Upper lobe of right lung (tissue), 1 donor: ENCODE measurements at regions not wholly inside any gene's neighbourhood (a gene's known extent, or its start where the extent isn't known, plus 50 kb on each side); places are given as distances from the start of the nearest gene placed in this dataset.

Experiments used
- ATAC-seq: fragments of 200-7000 bp; cut with Tn5 transposase; one replicate; pipeline ENCODE4 v1.9.1; 2020; ENCODE audit warnings: mild to moderate bottlenecking, moderate library complexity
- DNase-seq: peaks from one replicate; pipeline ENCODE4 v3.0.0-alpha.2; 2020
- H3K27ac ChIP-seq: fragments of 200-600 bp; one replicate; pipeline ENCODE4 v1.8.0; 2022
- H3K27me3 ChIP-seq: fragments of 200-600 bp; one replicate; pipeline ENCODE4 v1.8.0; 2022; ENCODE audit warnings: mild to moderate bottlenecking
- H3K36me3 ChIP-seq: fragments of 200-600 bp; one replicate; pipeline ENCODE4 v1.8.0; 2022
- H3K4me1 ChIP-seq: fragments of 200-600 bp; one replicate; pipeline ENCODE4 v1.8.0; 2022
- H3K4me3 ChIP-seq: fragments of 200-600 bp; one replicate; pipeline ENCODE4 v1.8.0; 2022; ENCODE audit warnings: mild to moderate bottlenecking
- H3K9me3 ChIP-seq: fragments of 200-600 bp; one replicate; pipeline ENCODE4 v1.8.0; 2022
- intact Hi-C: fragments of 100-400 bp; cut with DNase I; formaldehyde crosslinking; loops from one replicate; pipeline ENCODE4 v1.11.0; 2022
- TF ChIP-seq, protein P1 (sequence below): fragments of 200-600 bp; IDR thresholded peaks from one replicate; pipeline ENCODE4 v1.8.0; 2022; ENCODE audit warnings: antibody characterized with exemption
- donor health status: DM: no; HTN: yes; CAD: no; lungs with severe emphysema.

GRCh38 chr2:72001937-72002690 lies 145.5 kb downstream of the CYP26B1 start:
- H3K4me3 ChIP-seq = no peak overlapping the region
- TF ChIP-seq, protein P1, sequence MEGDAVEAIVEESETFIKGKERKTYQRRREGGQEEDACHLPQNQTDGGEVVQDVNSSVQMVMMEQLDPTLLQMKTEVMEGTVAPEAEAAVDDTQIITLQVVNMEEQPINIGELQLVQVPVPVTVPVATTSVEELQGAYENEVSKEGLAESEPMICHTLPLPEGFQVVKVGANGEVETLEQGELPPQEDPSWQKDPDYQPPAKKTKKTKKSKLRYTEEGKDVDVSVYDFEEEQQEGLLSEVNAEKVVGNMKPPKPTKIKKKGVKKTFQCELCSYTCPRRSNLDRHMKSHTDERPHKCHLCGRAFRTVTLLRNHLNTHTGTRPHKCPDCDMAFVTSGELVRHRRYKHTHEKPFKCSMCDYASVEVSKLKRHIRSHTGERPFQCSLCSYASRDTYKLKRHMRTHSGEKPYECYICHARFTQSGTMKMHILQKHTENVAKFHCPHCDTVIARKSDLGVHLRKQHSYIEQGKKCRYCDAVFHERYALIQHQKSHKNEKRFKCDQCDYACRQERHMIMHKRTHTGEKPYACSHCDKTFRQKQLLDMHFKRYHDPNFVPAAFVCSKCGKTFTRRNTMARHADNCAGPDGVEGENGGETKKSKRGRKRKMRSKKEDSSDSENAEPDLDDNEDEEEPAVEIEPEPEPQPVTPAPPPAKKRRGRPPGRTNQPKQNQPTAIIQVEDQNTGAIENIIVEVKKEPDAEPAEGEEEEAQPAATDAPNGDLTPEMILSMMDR = no peak
- H3K9me3 ChIP-seq = no peaks in the 10 kb centered on the region
- intact Hi-C loops = no loop called here
- no peak for DNase-seq
- H3K27me3 ChIP-seq = peaks cover 6% of the 10 kb centered on the region
- ATAC-seq = no peak
- no peak overlapping the region for H3K27ac ChIP-seq
- no peaks in the 10 kb centered on the region for H3K4me1 ChIP-seq
- no peaks in the 10 kb centered on the region for H3K36me3 ChIP-seq

DNA sequence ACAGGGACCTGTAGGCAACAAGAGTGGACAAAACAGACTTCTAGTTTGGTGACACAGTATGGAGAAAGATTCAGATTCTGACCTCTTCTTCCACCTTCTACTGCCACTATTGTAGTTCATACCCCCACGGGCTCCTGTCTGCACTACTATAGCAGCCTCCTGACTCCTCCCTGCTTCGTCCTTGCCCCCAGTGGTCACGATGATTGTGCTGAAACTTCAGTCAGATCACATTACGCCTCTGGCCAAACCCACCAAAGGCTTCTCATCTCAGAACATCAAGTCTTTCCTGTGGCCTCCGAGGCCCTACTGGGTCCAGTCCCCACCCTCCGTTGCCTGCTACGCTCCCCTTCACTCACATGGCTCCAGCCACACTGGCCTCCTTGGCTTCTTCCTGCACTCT lies 147.6 kb downstream of the CYP26B1 start:
- ATAC-seq = no peak
- intact Hi-C loops = no loop called here
- Histone ChIP-seq H3K27me3 (peaks cover 6% of the 10 kb centered on the region), H3K4me1 (no peaks in the 10 kb centered on the region), H3K27ac (no peak overlapping the region), H3K4me3 (no peak overlapping the region), H3K9me3 (no peaks in the 10 kb centered on the region), H3K36me3 (no peaks in the 10 kb centered on the region)
- DNase-seq = no peak
- TF ChIP-seq, protein P1 = no peak

DNA sequence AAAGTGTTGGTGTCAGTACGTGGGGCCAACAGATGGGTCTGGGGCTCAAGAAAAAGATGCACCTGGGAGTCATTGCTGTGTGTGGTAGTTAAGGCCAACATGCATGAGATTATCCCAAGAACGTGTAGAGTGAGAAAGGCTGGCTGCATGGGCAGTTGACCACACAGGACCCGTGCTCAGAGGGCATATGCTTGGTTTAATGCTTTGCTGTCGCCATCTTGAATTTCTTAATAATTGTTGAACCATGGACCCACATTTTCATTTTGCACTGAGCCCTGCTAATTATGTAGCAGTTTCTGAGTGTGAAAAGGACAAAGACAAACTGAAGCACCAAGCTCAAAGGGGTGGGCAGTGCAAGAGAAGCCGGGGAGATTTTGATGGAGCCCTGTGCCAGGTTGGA lies 148.1 kb downstream of the CYP26B1 start:
- Histone ChIP-seq H3K4me3 (no peak overlapping the region), H3K4me1 (no peaks in the 10 kb centered on the region), H3K9me3 (no peaks in the 10 kb centered on the region), H3K27me3 (peaks cover 6% of the 10 kb centered on the region), H3K36me3 (no peaks in the 10 kb centered on the region), H3K27ac (no peak overlapping the region)
- TF ChIP-seq, protein P1 = no peak
- intact Hi-C loops = no loop called here
- no peak for ATAC-seq
- no peak for DNase-seq

DNA sequence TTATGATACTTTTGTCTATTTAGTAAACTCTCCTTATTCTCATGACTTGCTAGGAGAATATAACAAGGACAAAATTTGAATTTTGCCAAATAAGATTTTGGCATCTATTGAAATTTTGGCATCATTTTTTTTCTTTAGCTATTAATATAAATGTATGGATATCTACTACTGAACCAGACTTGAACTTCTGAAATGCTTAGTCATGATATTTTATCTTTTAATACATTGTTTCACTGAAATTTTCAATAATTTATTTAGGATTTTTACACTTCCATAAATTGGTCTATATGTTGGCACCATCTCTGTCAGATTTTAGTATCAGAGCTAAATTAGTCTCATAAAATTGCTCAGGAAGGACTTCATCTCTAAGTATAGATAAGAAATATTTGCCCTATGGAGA lies 149.8 kb downstream of the CYP26B1 start:
- H3K4me1 ChIP-seq = no peaks in the 10 kb centered on the region
- H3K9me3 ChIP-seq = no peaks in the 10 kb centered on the region
- TF ChIP-seq, protein P1 = no peak
- no peaks in the 10 kb centered on the region for H3K36me3 ChIP-seq
- intact Hi-C loops = no loop called here
- no peak overlapping the region for H3K4me3 ChIP-seq
- no peak overlapping the region for H3K27ac ChIP-seq
- DNase-seq (no peak), ATAC-seq (no peak)
- H3K27me3 ChIP-seq = peaks cover 6% of the 10 kb centered on the region

DNA sequence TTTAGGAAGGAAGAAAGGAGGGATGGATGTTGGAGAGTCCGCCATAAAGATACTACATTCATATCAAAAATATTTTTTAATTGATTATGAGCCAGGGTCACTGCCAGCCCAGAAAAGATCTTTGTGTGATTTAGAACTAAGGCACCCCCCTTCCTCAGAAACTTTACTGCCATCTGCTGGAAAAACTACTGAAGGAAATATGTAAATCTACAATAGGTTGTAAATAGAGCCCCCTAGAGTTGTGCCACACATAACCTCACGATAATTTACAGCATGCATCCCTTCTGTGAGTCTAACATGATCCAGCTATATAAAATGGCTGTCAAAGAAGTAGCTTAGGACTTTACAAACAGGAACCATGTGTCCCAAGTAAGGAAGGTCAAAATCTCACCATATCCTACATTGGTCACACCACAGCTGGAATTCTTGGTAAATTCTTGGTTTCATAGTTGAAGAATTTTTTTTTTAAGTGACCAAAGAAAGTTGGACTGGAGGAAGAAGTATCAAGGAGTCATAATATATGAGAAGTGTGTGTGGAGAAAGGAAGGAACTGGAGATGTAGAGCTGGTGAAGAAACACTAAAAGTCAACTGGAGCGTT lies 152.5 kb downstream of the CYP26B1 start:
- no peak overlapping the region for H3K27ac ChIP-seq
- H3K36me3 ChIP-seq = no peaks in the 10 kb centered on the region
- TF ChIP-seq, protein P1 = peak; percentile 42
- H3K4me3 ChIP-seq = no peak overlapping the region
- no peaks in the 10 kb centered on the region for H3K4me1 ChIP-seq
- intact Hi-C loops = no loop called here
- peaks cover 6% of the 10 kb centered on the region for H3K27me3 ChIP-seq
- ATAC-seq (no peak), DNase-seq (no peak)
- H3K9me3 ChIP-seq = no peaks in the 10 kb centered on the region
